Fibroblast of skin of back (primary cell): ENCODE measurements at regions not wholly inside any gene's neighbourhood (a gene's known extent, or its start where the extent isn't known, plus 50 kb on each side); places are given as distances from the start of the nearest gene placed in this dataset.
"Not testable (repeated sequence)": the region's sequence is repeated elsewhere in the genome, so short reads cannot be mapped to it uniquely, and the experiment has no call there.

Experiments used
- DNase-seq: peaks from one replicate; pipeline ENCODE4 v3.0.0-alpha.2; 2013

DNA sequence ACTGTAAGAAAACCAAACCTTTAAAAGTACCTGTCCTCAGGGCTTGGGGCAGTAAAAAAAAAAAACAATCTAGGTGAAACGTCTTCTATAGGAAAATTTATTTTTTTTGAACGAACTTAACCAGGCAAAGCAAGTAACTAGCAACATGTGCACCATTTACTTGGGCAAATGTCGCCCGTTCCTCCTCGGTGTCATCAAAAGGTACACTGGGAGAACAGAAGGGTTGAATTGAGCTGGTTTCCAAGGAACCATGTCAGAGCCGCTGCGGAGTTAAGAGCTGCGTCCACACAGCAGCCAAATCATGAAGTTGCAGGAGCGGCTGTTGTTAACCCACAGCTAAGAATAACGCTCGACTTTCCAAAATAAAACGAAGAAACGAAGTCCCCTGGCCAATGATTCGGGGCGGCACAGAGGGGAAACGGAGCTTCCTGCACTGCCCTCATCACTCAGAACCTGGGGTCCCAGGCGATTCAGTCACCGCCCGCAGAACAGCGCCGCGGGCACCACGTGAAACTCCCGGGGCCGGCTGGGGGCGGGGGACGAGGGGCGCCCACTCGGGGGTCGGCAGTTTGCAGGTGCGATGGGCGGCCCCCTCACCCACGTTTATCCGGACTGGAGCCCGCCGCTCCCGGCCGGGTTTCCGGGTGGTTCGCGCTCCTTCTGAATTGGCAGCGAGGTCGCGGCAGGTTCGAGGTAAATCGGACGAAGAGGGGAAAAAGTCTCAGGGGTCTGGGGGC, 53.6 kb upstream of the PLGLB1 start:
- DNase-seq: peak; percentile 0

DNA sequence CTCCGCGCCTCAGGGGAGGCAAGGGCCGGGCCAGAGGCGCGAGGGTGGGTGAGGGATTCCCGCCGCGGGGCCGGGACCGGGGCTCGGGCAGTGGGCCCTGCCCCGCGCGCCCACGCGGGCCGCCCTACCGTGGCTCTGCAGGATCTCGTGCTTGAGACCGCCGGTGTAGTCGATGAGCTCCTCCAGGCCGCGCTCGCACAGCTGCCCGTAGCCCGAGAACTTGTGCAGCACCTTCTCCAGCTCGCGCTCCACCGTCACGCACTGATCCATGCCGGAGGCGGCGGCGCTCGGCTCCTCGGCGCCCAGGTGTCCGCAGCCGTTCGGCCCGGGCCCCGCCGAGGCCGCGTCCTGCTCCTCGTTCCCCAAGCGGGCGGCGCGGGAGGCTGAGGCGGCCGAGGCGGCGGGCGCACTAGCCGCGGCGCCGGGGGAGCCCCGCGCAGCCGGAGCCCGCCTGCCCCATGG, 54.2 kb upstream of the PLGLB1 start:
- peak; percentile 49 for DNase-seq

DNA sequence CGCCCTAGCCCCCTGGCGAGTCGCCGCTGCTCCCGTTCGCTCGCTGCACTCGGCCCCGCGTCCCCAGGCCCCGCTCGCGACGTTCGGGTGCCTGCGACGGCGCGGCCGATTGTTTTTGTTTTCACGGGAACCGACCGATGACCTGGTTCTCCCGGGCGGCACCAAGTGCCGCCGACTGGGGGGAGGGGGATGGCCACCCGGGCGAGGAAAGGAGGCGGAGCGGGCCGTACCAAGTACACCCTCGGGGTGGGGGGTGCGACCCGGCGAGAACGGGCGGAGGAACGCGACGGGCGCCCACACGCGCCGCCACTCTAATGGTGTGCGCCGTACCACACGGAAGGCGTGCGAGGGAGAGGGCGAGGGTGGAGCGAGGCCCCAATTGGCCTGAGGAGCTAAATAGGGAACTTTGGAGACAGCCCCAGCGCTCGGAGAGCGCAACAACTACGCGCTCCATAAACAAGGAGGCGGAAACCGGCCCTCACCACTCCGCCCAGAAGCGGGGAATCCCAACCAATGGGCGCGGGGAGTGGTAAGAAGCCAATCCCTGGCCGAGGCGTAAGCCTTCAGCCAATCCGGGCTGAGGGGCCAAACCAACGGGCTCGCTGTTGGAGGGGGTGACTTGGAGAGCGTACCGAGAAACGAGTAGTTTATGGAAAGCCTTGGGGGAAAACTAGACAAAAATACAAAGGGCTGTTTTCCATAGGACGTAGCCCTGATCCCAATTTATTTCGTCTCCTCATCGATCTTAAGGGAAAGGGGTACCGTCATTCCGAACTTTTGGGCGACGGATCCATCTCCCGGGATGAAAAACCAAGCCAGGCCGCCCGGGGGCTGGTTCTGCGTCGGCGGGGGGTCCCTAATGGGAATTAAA, 54.8 kb upstream of the PLGLB1 start:
- DNase-seq: peak; percentile 87

DNA sequence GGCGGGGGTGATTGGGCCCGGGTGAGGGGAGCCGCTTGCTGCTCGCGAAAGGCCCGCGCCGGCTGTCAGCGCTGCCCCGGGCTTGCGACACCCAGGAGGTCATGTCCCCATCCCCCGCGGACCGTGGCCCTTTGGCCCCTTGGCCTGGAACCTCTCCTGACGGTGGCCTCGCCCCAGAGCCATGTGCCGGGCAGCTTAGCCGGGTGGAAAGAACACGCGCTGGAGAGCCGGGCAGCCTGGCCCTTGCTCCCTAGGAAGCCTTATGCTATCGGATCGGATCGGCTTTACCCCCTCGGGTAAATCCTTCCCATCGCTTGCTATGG, 55.4 kb upstream of the PLGLB1 start:
- not testable (repeated sequence) for DNase-seq

DNA sequence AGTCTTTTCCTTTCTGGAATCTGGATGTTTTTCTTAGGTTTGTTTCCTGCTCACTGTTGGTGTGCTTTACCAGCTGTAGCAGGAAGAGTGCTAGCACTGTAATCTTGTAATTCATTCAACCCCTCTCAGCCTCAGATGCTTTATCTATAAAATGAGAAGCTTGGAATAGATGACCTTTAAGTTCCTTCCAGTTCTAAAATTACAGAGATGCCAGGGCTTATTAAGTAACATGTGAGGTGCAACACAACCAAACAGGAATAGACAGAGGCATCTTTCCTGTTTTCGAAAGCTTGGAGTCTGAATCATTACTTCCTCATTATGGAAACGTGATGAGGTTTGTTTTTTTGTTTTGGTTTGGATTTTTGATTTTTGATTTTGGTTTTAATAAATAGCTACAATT, 60.1 kb upstream of the PLGLB1 start:
- not testable (repeated sequence) for DNase-seq

DNA sequence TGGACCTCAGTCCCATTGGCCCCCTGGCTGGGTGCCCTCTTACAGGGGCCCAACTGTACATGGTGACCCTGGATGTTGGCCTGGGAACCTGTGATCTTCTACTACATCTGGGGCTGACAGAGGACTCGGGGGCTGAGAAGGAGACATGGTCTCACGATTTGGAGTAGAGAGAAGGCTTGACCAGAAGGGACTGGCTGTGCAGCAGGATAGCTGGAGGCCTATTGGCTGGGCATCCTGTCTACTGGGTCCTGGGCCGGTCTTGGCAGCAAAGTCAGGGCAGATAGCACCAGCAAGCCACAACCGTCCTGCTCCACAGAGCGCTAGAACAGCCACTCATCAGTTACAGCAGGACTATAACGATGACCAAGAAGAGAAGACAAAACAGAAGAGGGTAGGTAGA, 66.4 kb upstream of the PLGLB1 start:
- not testable (repeated sequence) for DNase-seq

DNA sequence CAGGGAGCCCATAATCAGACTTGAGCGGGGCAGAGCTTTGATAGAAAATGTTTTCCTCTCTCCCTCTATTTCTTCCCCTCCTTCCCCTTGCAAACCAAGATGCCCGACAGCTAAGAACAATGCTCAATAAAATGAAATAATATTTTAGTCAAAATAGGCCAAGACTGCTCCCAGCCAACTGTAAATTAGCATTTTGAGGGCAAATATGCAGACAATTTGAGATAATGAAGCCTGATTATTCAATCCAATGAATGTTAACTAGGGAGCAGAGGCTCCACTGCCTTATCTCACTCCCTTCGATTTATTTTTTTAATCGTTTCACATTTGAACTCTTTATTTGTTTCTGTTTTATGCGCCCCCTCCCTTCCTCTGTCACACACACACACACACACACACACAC, 67.8 kb upstream of the PLGLB1 start:
- DNase-seq: not testable (repeated sequence)

DNA sequence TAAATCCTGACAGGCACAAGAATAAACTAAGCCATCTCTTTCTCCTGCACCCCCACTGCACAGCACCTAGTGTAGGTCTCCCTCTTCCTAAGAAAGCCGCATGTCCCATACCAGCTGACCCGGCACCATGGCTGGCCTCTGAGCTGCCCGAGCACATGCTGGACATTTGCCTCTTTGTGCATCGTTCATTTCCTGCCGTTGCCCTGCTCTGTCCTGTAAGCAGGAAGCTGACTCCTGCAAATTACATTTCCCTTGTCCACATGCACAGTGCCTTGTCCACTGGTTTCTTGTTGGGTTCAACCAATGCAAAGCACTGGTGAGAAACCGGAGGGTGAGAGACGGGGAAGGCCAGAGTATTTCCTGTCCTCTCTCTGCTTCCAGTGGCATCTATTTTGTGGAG, 71.6 kb upstream of the PLGLB1 start:
- DNase-seq: not testable (repeated sequence)

DNA sequence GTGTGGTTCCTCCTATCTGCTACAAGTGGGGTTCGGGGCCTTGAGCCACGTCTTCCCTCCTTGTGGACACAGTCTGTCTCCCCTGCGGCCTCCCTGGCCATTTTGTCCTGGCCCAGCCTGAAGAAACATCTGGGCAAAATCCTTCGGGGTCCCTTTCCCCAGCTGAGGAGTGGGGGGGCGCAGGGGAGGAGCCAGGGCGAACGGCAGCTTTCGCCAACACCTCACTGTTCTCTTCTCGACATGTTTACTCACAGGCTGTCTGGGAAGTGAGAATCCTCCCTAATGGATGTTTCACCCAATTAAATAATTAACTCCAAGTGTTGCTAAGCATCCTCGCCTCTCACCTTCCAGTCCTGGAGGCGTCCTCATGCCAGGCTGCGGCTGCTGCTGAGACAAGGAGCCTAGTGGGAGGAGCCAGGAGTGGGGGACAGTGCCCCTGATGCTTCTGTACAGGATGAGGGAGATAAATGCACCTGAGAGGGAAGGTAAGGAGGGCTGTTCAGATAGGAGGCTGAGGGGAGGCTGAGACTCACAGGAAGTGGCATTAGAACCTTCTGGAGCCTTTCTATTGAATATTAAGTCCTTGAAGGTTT, 72.4 kb upstream of the PLGLB1 start:
- not testable (repeated sequence) for DNase-seq

DNA sequence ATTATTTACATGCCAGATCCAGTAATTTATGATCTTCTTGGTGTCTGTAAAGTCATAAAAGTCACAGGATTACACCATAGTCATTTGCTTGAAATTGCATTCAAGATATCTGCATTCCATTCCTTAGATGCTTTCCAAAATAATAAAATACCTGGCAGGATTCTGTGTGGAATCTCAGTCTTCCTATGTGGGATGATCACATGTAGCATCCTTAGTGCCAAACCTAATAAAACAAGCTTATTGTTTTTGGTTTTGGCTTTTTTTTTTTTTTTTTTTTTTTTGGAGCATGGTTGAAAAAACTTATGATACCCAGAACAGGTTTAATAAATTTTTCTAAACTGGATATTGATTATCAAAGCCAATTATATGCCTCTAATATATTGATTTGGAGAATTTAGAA, 74.2 kb upstream of the PLGLB1 start:
- DNase-seq: not testable (repeated sequence)

DNA sequence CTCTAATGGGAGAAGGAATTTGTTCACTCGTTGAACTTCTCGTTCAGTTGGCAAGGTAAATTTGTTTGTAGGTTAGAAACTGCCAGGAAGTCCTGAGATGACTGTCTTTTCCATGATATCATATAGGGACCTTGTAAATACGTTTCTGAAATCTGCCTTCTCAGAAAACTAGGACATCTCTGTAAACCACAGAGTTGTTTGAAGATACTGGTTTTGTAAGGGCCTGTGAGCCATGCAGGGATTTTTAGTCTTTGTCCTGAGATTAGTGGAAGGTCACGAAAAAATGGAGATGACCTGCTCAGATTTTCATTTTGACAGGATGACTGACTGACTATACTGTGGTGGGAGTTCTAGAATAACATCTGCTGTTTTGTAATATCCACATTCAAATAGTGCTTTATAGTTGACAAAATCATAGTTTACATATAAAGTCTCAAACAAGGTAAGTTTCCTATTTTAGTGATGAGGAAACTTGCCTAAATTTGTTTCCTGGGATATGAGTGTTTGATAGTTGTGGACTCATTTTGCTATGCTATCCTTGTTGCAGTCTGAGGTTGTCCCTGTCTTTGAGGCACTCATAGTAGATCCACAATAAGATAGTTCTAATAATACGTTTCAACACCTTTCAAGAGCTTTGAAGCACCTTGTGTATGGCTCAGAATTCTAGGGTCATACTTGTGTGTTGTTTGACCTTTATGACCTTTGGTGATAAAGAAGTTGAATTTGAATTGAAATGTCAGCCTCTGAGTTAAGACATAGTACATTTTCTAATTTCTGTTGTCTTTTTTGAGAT, 107.3 kb upstream of the PLGLB1 start:
- DNase-seq: not testable (repeated sequence)

DNA sequence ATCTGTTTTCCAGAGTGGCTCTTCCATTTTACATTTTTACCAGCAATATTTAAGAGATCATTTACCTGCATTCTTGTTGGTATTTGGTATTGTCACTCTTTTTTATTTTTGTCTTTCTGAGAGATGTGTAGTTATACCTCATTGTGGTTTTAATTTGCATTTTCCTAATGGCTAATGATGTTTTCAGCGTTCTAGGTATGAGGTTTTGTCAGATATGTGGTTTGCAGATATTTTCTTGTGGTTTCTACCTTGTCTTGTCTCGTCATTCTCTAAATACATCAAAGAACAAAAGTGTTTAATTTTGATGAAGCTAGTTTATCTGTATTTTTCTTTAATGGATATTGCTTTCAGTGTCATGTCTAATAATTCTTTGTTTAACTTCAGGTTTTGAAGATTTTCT, 110.9 kb upstream of the PLGLB1 start:
- not testable (repeated sequence) for DNase-seq

DNA sequence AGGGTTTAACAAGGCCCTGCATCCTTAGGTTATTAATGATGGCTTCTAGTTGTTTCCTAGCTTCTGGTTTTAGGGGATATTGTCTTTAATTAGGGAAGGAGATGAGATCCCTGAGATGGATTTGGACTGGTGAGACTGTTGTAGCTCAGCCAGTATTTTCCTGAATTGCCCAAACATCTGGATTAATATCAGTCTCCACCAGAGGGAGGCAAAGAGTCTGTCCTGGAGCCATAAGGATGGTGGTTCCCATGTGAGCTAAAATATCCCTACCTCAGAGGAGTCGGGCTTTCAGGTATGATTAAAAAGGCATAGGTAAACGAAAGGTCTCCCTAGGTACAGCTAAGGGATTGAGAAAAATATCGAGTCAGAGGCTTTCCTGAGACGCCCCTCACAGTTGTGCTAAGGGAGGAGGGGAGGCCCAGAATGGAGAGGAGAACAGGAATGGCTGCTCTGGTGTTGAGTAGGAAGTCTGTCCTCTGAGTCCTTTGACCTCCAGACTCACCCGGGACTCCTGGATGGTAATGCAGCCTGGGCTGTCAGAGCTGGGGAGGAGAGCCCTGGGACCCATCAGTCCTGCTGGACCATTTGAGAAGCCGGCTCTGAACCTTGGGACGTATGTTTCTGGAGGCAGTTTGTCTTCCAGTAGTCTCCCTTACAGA, 130.3 kb upstream of the PLGLB1 start:
- not testable (repeated sequence) for DNase-seq

DNA sequence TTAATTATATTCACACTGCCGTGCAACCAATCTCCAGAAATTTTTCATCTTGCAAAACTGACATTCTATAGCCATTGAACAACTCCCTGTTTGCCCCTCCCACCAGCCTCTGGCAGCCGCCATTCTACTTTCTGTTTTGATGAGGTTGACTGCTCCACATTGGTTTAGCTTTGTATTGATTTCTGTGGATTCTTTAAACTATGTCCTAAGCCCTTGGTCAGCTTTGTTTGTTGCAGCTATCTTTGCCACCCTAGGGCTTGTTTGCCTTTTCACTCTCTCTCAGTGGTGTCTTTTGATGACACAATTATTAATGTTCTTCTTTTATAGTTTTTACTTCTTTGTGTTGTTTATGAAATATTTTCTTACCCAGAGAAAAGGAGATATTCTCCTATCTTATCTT, 152.8 kb upstream of the PLGLB1 start:
- DNase-seq: not testable (repeated sequence)

DNA sequence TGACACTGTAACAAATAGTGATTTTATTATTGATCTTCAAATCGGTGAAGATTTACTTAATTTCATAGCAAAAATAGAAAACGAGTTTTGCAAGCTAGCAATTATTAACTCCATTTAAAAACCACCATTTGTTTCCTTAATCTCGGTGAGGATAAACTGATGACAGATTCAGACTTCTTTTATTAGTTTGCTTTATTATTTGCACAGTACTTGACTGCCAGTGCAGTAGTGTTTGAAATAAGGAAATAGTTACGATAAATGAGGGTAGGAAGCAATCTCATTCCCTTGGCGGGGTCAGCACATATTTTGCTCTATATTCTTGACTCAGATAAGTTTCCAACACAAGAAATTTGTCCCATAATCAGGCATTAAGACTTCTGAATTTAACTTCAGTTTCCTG, 161.7 kb upstream of the PLGLB1 start:
- DNase-seq: not testable (repeated sequence)

DNA sequence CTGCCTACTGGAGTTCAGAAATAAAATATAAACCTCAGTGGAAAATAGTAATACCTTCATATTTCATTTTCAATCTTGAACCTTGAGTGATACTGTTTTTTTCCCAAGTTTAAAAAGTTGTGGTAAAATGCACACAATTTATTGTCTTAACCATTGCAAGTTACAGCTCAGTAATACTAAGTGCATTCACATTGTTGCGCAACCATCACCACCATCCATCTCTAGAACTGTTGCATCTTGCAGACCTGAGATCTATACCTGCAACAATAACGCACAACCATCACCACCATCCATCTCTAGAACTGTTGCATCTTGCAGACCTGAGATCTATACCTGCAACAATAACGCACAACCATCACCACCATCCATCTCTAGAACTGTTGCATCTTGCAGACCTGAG, 162.6 kb upstream of the PLGLB1 start:
- not testable (repeated sequence) for DNase-seq

DNA sequence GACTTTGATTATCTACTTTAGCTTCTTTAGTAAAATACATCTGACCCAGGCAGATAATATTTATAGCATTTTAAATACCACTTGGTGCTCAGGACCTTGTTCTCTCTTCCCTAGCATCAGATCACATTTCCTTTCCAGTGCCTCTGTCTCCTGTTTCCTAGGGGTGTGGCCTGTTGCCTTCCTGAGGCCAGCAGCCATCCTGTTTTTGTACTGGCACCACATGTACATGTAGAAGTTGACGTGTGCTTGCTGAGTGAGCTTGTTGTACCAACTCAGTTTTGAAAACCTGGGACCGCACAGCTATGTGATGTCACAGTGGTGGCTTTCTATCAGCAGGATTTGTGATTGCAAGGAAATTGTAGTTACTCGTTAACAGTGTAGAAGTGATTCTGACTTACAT, 167.6 kb upstream of the PLGLB1 start:
- DNase-seq: not testable (repeated sequence)

DNA sequence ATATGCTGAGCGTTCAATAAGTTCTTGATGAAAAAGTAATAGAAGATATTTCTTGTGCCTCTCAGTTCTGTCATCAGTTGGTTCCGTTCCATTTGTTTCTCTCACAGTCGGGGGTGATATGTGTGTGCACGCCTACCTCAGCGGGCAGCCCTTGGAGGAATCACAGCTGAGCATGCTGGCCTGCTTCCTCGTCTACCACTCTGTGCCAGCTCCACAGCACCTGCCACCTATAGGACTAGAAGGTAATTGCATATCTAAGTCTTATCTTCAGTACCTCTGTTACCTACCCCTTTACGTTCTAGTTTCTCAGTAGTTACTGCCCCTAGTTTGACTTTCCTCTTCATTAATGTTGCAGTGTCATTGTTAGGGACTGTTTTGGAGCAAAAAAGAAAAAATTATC, 171.7 kb upstream of the PLGLB1 start:
- DNase-seq: not testable (repeated sequence)

DNA sequence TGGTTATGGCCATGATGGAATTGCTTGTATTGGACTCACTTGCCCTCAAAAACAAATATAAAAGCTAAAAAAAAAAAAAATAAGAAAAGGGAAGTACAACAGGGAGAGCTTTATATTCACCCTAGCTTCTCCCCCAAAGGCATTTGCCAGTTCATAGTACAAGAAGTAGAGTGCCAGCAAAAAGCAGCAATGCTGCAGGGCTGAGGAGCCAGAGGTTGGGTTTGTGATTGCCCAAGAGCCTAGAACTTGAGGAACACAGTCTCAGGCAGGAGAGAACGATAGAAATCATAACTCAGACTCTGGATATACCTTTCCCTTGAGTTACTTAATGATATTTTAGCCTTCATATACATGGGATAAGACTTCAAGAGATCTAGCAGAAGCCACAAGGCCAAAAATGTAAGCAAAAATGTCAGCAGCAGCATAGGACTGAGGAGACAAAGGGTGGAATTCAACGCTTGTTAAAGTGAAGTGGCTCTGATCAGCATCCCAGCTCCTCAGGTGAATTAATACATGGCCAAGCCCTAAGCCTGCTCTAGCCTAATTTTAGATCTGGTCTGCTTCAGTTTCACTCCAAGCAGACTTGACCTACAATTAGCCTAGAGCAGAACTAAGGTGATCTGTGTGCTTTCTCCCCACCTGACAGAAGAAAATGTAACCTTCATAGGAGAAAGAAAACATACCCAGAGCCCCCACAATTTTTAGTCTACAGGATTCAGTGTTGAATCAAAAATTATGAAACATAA, 172.8 kb upstream of the PLGLB1 start:
- not testable (repeated sequence) for DNase-seq

DNA sequence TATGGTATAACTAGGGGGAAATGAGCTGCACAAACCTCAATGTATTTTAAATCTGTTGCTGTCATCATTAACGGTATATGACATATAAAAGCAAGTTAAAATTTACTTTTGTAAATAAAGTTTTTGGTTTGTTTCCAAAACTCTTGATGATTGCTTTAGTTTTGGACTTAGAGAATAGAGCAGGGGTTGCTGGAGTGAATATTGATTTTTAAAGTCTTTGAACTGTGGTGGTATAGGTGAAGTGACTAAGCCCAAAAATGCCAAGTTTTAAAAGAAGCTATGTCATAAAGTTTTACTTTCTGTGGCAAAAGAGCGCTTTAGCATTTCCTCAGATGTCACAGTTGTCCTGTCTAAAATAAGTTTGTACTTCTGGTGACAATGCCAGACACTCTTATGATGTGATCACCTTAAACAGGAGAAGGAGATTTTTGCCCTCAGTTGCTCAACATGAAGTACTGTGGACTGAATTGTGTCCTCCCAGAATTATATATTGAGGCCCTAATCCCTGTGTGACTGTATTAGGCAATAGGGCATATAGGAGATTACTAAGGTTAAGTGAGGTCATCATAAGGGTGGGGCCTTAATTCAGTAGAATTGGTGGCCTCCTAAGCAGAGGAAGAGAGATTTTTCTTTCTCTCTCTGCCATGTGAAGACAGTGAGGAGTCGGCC, 175.2 kb upstream of the PLGLB1 start:
- not testable (repeated sequence) for DNase-seq

DNA sequence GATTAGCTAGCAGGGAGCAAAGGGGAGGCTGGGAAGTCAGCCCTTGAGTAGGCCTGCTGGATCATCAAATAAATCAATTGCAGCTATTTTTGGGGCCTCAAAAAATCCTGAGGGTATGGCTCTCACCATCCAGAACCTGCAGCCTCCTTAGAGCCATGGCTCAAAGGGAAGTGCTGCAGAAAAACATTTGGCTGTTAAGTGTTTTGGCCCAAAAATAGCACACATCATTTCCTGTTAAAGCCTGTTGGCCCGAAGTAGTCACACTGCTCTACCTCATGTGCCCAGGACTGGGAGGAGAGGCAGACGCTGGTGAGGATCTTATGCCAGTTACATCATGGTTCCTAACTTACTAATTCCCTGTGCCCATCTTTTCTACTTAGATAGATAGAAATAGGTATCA, 176.8 kb upstream of the PLGLB1 start:
- DNase-seq: not testable (repeated sequence)
